NCI-H146 treated with DMSO at 0.1 percent for 48 hours (cell line): ENCODE measurements at regions not wholly inside any gene's neighbourhood (a gene's known extent, or its start where the extent isn't known, plus 50 kb on each side); places are given as distances from the start of the nearest gene placed in this dataset.

Experiments
- DNase-seq: peaks from one replicate; lab custom pipeline; 2025; ENCODE audit not compliant: unreplicated experiment; lab: John Stamatoyannopoulos, UW

DNA sequence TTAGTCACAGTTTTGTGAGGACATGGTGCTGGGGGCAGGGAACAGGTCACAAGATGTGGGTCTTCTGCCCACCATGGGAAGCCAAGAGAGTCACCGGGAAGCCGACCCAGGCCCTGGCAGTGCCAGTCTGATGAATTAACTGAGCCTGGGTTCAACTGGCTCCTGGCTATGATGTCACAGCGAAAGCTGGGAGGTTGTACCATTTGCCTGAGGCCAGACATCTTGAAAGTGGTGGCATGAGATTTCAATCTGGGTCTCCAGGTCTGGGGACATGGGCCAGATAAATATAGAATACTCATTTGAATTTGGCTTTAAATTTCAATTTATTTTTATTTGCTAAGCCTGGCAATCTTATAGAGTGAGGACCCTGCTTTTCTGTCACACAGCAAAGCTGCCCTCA, 280.9 kb downstream of the NSG2 start:
- no peak for DNase-seq

DNA sequence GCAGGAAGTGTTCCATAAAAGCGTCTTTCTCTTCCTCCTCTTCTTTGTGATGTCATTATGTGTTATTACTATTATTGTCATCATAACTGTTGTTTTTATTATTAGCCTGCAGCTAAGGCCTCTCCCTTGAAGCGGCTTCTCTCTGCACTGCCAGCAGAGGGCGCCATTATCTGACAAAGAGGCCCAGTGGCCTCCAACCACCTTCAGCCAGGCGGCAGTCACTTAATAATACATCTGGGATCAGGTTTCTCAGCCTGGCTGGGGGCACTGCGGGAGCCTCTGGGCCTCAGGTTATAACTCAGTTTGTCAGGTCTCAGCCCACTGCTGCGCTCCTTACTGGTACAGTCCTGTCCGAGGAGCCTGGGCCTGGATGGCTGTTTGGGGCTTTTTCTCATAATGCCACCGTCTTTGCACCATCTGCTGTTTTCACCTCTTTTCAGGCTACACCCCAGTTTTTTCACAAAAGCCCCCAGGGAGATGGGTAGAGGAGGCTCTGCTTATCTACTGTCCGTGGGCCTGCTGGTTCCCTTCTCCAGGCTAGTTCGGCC, 281.9 kb downstream of the NSG2 start:
- peak; percentile 20 for DNase-seq

GRCh38 chr5:174327896-174328295, 282.4 kb downstream of the NSG2 start:
- DNase-seq: no peak

GRCh38 chr5:174328631-174329299, 283.3 kb downstream of the NSG2 start:
- no peak for DNase-seq

DNA sequence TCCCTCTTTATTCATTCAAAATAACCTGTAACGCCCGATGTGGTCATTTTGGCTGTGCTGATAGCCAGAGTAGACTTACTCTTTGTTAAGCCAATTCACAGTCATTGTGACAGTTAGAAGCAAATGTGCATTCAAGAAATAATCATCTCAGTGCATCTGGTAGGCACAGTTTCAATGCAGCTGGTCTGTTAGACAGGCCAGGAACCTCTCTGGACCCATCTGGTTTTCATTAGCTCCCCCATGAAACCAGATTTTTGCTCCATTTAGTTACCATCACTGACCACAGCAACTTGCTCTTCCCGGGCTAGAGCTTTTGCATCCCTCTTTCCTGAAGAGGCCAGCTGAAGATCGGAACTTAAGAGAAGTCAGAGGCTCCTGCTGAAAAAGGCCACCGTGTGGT, 284.2 kb downstream of the NSG2 start:
- DNase-seq: no peak

DNA sequence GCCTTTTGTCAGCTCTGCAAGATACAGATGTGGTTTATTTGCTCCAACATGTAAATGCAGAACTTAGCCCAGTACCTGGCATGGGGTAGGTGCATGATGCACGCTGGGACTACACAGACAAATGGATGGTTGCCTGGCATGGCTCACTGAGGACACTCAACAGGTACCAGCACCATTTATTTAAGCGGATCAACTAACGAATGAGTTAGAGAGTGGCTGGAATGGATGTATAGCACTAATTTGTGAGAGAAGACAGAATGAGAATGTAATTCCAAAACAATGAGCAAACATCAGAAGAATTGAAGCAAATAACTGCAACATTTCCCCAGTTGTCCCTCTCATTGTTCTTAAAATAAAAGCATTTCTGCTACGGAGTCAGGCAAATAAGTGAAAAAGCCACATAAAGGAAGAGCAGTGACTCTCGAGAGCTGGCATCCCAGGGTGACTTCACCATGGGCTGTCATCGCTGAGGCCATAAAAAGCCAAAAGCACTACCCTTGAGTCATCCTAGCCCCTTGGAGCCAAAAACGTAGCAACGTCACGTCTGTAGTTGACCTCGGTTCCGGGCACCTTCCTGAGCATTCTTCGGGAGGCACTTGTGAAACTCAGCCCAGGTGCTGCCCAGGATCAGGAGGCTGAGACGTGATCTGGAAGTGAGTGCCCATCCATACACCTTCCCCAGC, 290.3 kb downstream of the NSG2 start:
- DNase-seq: no peak

- DNase-seq: no peak
Observed at GRCh38 chr5:174336479-174336878, 291.0 kb downstream of the NSG2 start.

DNA sequence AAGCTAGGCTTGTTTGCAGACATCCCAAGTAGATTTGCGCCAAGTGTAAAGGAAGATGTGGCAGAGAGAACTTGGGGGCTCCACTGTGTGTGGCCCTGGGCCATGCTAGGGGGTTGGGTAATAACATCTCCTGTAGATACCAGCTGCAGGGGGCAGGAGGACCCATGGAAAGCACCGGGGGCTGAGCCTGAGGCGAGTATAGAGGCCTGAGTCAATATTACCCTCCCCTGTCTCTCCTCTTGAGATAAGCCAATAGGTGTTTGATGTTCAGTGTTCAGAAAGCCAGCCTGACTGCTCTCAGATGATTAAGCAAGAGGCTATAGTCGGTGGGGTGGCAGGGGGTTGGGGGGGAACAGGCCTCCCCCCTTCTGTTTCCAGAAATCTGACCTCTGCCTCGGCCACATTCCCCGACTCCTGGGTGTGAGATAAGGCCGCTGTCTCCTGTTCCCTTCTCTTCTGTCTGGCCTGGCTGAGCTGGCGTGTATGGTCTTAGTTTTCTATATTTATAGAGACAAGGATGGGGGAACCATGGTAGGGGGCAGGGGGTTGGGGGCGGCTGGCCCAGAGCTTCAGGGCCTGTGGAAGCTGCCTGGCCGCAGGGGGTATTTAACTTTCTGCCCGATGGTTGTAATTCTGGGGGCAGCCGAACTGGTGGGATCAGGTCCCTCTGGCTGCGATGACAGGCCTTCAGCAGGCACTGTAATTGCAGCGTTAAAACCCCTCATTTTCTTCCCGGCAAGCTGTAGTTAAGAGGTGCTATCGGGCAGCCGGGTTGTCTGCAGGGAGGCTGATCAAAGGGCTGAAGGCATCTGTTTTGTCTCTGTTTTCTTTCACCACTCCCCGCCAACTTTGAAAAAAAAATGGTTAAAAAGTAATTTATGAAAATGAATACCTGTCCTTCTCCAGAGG, 292.0 kb downstream of the NSG2 start:
- no peak for DNase-seq

DNA sequence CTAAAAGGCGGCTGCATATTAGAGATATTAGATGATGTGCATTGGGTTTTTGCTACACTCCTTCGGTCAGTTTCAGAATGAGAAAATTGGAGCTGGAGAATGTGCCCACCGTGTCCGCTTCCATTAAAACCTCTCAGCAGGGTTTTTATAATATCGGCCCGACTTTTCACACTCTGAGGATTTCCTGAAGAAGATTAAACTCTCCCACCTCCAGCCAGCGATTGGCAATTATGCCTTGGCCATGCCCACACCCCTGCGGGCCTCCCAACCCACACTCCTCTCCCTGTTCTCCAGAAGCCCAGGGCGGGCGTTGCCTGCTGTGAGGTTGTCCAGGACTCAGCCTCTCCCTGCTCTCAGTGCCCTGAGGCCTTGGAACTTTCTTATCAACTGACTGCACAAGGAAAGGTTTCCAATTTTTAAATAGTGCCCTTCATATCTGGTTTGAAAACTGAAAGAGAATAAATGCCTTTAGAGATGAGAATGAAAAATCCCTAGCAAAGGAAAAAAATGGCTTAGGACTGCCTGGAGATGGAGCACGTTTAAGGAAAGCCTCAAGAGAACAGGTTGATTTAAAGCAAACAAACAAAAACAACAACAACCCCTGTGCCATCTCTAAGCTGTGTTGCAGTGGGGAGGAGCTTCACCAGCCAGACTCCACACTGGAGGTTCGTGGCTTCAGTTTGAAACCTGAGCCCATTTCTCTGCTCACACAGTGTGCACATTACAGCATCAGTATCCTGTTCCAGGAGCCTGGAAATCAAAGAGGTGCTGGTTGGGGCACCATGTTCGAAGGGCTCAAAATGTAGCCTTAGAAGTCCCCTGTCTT, 292.9 kb downstream of the NSG2 start:
- DNase-seq: no peak

- no peak for DNase-seq
Observed at GRCh38 chr5:174339130-174339529, 293.6 kb downstream of the NSG2 start.

DNA sequence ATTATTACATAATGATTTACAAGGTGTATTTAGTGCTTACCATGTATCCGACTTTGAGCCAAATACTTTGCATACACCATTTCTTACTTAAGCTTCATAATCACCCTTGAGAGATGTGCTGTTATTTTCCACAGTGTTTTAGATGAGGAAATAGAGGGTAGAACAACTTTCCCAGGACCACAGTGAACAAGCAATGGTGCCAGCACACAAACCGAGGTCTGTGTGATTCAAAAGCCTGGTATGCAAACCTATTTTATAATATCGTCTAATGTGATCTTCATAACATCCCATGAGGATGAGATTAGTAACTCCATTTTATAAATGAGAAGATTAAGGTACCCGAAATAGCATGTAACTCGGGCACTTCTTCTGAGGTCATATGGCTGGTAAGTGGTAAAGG, 294.7 kb downstream of the NSG2 start:
- DNase-seq: no peak

- DNase-seq: no peak
Observed at GRCh38 chr5:174342696-174343095, 297.2 kb downstream of the NSG2 start.

GRCh38 chr5:174343826-174344225, 298.3 kb downstream of the NSG2 start:
- no peak for DNase-seq

DNA sequence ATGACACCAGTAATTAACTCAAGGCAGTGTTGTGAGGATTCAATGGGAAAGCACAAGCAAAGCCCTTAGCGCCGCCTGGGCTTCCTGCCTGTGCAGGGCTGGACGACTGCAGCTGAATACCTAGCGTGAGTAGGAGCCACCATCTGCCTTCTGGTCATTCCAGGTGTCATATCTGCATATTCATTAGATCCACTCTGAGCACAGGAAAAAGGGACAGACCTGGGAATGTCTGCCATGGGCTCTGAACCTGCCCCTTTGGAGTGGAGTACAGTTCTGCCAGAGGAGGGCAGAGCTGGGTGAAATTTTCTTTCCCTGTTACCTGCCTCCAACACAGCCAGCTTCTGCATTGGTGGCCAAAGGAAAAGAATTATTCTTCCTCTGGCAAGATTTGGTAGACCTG, 298.8 kb downstream of the NSG2 start:
- DNase-seq: no peak

DNA sequence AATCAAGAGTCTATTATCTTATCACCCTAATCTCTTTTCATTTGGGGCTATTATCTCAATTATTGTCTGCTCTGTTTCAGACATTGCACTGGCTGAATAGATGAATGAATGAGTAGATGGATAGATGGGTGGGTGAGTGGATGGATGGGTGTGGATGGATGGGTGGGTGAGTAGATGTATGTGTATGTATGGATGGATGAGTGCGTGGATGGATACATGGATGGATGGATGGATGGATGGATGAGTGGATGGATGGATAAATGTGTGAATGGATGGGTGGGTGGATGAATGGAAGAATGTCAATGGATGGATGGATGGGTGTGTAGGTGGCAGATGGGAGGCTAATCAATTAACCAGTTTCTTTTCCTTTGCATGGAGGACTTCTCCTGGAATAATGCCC, 301.7 kb downstream of the NSG2 start:
- no peak for DNase-seq

GRCh38 chr5:174348311-174348981, 302.9 kb downstream of the NSG2 start:
- no peak for DNase-seq

DNA sequence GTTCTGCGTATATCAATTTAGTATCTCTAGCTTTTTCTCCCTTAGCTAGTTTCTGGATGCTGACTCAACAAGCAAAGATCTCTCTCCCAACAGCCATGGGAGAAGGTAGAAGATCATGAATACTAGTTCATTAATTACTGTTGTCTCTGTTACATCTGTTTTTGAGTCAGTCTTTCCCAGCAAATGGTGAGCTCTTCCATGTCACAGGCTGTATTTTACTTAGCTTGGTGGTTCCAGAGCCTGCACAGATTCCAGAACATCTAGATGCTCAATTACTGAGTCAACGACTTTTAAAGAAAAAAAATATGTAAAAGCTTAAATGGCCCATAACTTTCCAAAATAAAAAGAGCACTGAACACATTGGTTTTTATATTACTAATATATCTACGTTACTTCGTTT, 307.2 kb downstream of the NSG2 start:
- no peak for DNase-seq

- no peak for DNase-seq
Observed at GRCh38 chr5:174354571-174354970, 309.1 kb downstream of the NSG2 start.

DNA sequence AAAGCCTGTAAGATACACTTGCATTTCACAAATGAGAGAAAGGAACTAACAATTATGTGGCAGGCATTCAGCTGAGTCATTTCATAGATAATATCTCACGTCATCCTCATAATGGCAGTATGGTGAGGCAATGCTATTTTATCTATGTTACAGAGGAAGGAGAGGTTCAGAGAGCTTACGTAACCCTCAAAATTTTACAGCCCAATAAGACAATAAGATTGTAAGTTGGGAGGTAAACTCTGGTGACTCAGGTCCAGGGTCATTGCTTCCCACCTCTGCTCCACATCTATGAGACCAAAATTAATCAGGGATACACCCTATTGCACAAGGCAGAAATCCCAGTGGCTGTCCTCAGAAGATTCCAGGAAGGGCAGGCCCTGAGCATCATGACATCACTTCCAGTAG, 309.7 kb downstream of the NSG2 start:
- no peak for DNase-seq

- DNase-seq: no peak
Observed at GRCh38 chr5:174355995-174356394, 310.5 kb downstream of the NSG2 start.
